ENCODE measurements at regions not wholly inside any gene's neighbourhood (a gene's known extent, or its start where the extent isn't known, plus 50 kb on each side); places are given as distances from the start of the nearest gene placed in this dataset.

GRCh38 chr6:84421031-84421430 lies 193.6 kb upstream of the CEP162 start:
- no peak for TF ChIP-seq CTCF (CRISPR knock-in tag; IDR thresholded peaks at IDR 0.05)
- no peak for TF ChIP-seq U2AF1 (optimal IDR thresholded peaks at IDR 0.05; ENCODE audit: low read depth, low read length)
